ENCODE measurements at regions not wholly inside any gene's neighbourhood (a gene's known extent, or its start where the extent isn't known, plus 50 kb on each side); places are given as distances from the start of the nearest gene placed in this dataset.

DNA sequence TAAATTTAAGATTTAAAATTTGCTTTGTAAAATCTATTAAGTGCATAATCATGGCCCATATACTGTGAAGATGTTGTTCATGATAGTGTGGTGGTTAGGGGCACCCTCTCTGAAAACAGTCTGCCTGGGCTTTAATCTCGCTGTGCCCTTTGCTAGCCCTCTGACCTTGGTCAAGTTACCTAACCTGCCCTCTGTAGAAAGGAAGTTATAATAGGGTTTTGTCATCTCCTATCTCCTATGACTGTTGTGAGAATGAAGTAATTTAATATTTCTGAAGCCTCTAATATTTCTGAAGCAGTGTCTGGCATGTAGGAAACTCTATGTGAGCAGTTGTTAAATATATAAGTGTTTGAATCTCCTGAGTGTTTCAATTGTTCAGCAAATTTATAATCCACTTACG is 116.6 kb upstream of the IVNS1ABP start:
- Histone ChIP-seq H3K79me2 (ENCODE audit: insufficient read depth, low read length) (no peaks in the 10 kb centered on the region), H3K14ac (ENCODE audit: insufficient read depth, low read length) (no peak overlapping the region), H3K79me1 (ENCODE audit: insufficient read depth, low read depth, low read length, poor library complexity, severe bottlenecking) (no peaks in the 10 kb centered on the region), H3T11ph (ENCODE audit: low read length) (no peak overlapping the region), H2AK5ac (ENCODE audit: insufficient read length, low read length) (no peak overlapping the region), H3K4me2 (ENCODE audit: insufficient read depth, insufficient read length, low read length) (no peak overlapping the region), H3K4me1 (ENCODE audit: insufficient read depth, low read length) (no peaks in the 10 kb centered on the region), H4K91ac (ENCODE audit: insufficient read length, low read depth, low read length) (no peak overlapping the region), H4K20me1 (ENCODE audit: control insufficient read depth, insufficient read depth, insufficient read length) (no peaks in the 10 kb centered on the region), H2BK5ac (ENCODE audit: insufficient read length, low read length) (no peak overlapping the region), H3K56ac (ENCODE audit: insufficient read length, low read depth, low read length) (no peak overlapping the region), H2BK20ac (ENCODE audit: low read depth, low read length, poor library complexity, severe bottlenecking) (no peak overlapping the region), H3K23ac (ENCODE audit: insufficient read length, low read depth, low read length) (no peak overlapping the region), H3K23me2 (ENCODE audit: insufficient read length, low read depth, low read length, poor library complexity, severe bottlenecking) (no peaks in the 10 kb centered on the region), H3K4ac (ENCODE audit: low read depth, low read length) (no peak overlapping the region), H4K8ac (replicated peaks; ENCODE audit: insufficient read length, low read depth, low read length) (no peak overlapping the region), H3K9me3 (ENCODE audit: control insufficient read depth, low read depth, low read length) (no peaks in the 10 kb centered on the region), H2BK120ac (ENCODE audit: low read depth, low read length, poor library complexity, severe bottlenecking) (no peak overlapping the region), H3K18ac (ENCODE audit: insufficient read length, low read depth, low read length) (no peak overlapping the region), H2BK12ac (ENCODE audit: insufficient read length, low read depth, low read length) (no peak overlapping the region), H2AFZ (ENCODE audit: low read length) (no peak overlapping the region), H3K27me3 (ENCODE audit: insufficient read depth, low read length) (no peaks in the 10 kb centered on the region), H2BK15ac (ENCODE audit: low read depth, low read length) (no peak overlapping the region), H4K5ac (ENCODE audit: insufficient read length, low read depth, low read length) (no peak overlapping the region), H3K9ac (ENCODE audit: extremely low read depth, insufficient read length, low read length) (no peak overlapping the region), H3K27ac (ENCODE audit: insufficient read length, low read depth, low read length) (no peak overlapping the region)
- no peak for DNase-seq
- TF ChIP-seq, protein P1, sequence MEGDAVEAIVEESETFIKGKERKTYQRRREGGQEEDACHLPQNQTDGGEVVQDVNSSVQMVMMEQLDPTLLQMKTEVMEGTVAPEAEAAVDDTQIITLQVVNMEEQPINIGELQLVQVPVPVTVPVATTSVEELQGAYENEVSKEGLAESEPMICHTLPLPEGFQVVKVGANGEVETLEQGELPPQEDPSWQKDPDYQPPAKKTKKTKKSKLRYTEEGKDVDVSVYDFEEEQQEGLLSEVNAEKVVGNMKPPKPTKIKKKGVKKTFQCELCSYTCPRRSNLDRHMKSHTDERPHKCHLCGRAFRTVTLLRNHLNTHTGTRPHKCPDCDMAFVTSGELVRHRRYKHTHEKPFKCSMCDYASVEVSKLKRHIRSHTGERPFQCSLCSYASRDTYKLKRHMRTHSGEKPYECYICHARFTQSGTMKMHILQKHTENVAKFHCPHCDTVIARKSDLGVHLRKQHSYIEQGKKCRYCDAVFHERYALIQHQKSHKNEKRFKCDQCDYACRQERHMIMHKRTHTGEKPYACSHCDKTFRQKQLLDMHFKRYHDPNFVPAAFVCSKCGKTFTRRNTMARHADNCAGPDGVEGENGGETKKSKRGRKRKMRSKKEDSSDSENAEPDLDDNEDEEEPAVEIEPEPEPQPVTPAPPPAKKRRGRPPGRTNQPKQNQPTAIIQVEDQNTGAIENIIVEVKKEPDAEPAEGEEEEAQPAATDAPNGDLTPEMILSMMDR (conservative IDR thresholded peaks at IDR 0.05) = no peak
- Mint-ChIP-seq H3K27ac (no peak overlapping the region), H3K4me1 (no peaks in the 10 kb centered on the region), H3K4me3 (no peak overlapping the region), H3K9me3 (peaks cover 0 to 3% of the 10 kb centered on the region in 2 experiments; a peak in 2 of 5 replicates), H3K36me3 (ENCODE audit: insufficient read depth in 1 of 3, low read depth in 3 of 3) (no peaks in the 10 kb centered on the region), H3K27me3 (ENCODE audit: low read depth) (no peaks in the 10 kb centered on the region)
- no CpG with 5 or more reads among the region's 2 CpGs for WGBS (ENCODE audit: extremely low coverage, insufficient read length, low lambda C conversion rate)

All from H9 (cell line).